ENCODE measurements at regions not wholly inside any gene's neighbourhood (a gene's known extent, or its start where the extent isn't known, plus 50 kb on each side); places are given as distances from the start of the nearest gene placed in this dataset.

- TF ChIP-seq CTCF (IDR thresholded peaks at IDR 0.05): no peak
- Mint-ChIP-seq H3K9me3 (ENCODE audit: unreplicated experiment) (peaks cover 6% of the 10 kb centered on the region), H3K27me3 (ENCODE audit: unreplicated experiment) (peaks cover 14% of the 10 kb centered on the region), H3K36me3 (ENCODE audit: unreplicated experiment) (no peaks in the 10 kb centered on the region), H3K27ac (ENCODE audit: unreplicated experiment) (no peak overlapping the region), H3K4me3 (ENCODE audit: unreplicated experiment) (no peak overlapping the region), H3K4me1 (ENCODE audit: unreplicated experiment) (peaks cover 16% of the 10 kb centered on the region)
- DNase-seq (ENCODE audit: extremely low spot score, unreplicated experiment): peak; percentile 75
Observed at GRCh38 chr15:31261266-31262142, 65.1 kb upstream of the KLF13 start.

- peak; percentile 75 for DNase-seq (ENCODE audit: extremely low spot score, unreplicated experiment)
- peaks cover 6% of the 10 kb centered on the region for H3K9me3 Mint-ChIP-seq (ENCODE audit: unreplicated experiment)
- no peak for TF ChIP-seq CTCF (IDR thresholded peaks at IDR 0.05)
- no peaks in the 10 kb centered on the region for H3K36me3 Mint-ChIP-seq (ENCODE audit: unreplicated experiment)
- no peak overlapping the region for H3K4me3 Mint-ChIP-seq (ENCODE audit: unreplicated experiment)
- H3K27ac Mint-ChIP-seq (ENCODE audit: unreplicated experiment): no peak overlapping the region
- H3K4me1 Mint-ChIP-seq (ENCODE audit: unreplicated experiment): peaks cover 18% of the 10 kb centered on the region
- peaks cover 14% of the 10 kb centered on the region for H3K27me3 Mint-ChIP-seq (ENCODE audit: unreplicated experiment)
Observed at GRCh38 chr15:31262143-31262530, 64.5 kb upstream of the KLF13 start.

GRCh38 chr15:31262901-31263671 is 63.5 kb upstream of the KLF13 start:
- no peaks in the 10 kb centered on the region for H3K36me3 Mint-ChIP-seq (ENCODE audit: unreplicated experiment)
- peaks cover 14% of the 10 kb centered on the region for H3K27me3 Mint-ChIP-seq (ENCODE audit: unreplicated experiment)
- peak; percentile 67 for DNase-seq (ENCODE audit: extremely low spot score, unreplicated experiment)
- no peak overlapping the region for H3K27ac Mint-ChIP-seq (ENCODE audit: unreplicated experiment)
- no peak for TF ChIP-seq CTCF (IDR thresholded peaks at IDR 0.05)
- H3K4me3 Mint-ChIP-seq (ENCODE audit: unreplicated experiment): no peak overlapping the region
- H3K9me3 Mint-ChIP-seq (ENCODE audit: unreplicated experiment): peaks cover 3% of the 10 kb centered on the region
- peaks cover 21% of the 10 kb centered on the region for H3K4me1 Mint-ChIP-seq (ENCODE audit: unreplicated experiment)

- Mint-ChIP-seq H3K9me3 (ENCODE audit: unreplicated experiment) (no peaks in the 10 kb centered on the region), H3K4me3 (ENCODE audit: unreplicated experiment) (no peak overlapping the region)
Observed at GRCh38 chr15:31263751-31264558, 62.7 kb upstream of the KLF13 start.

More at GRCh38 chr15:31263751-31264558, 62.7 kb upstream of the KLF13 start:
- H3K36me3 Mint-ChIP-seq (ENCODE audit: unreplicated experiment): no peaks in the 10 kb centered on the region
- no peak overlapping the region for H3K27ac Mint-ChIP-seq (ENCODE audit: unreplicated experiment)
- no peak for TF ChIP-seq CTCF (IDR thresholded peaks at IDR 0.05)
- H3K27me3 Mint-ChIP-seq (ENCODE audit: unreplicated experiment): peaks cover 14% of the 10 kb centered on the region
- DNase-seq (ENCODE audit: extremely low spot score, unreplicated experiment): peak; percentile 84
- H3K4me1 Mint-ChIP-seq (ENCODE audit: unreplicated experiment): peaks cover 22% of the 10 kb centered on the region
